Stimulated activated memory B cell treated with anti-CD40 and anti-IgM and Interleukin-4, amounts not matched to agents 10 μg/mL and 1 μg/mL and 100 μg/mL, for 72 hours (primary cell): ENCODE measurements at regions not wholly inside any gene's neighbourhood (a gene's known extent, or its start where the extent isn't known, plus 50 kb on each side); places are given as distances from the start of the nearest gene placed in this dataset.

Experiments used
- ATAC-seq: fragments of 150-1000 bp; cut with Tn5 transposase; 2 replicates; pipeline ENCODE4 v1.10.0; 2021
- H3K27ac Mint-ChIP-seq: one replicate; pipeline ENCODE4 v1.8.0; 2022; ENCODE audit warnings: mild to moderate bottlenecking, mixed read lengths
- H3K27me3 Mint-ChIP-seq: one replicate; pipeline ENCODE4 v1.8.0; 2022; ENCODE audit warnings: mixed read lengths
- H3K36me3 Mint-ChIP-seq: one replicate; pipeline ENCODE4 v1.8.0; 2022; ENCODE audit warnings: mixed read lengths
- H3K4me1 Mint-ChIP-seq: one replicate; pipeline ENCODE4 v1.8.0; 2022; ENCODE audit warnings: mixed read lengths
- H3K4me3 Mint-ChIP-seq: one replicate; pipeline ENCODE4 v1.8.0; 2022; ENCODE audit warnings: mild to moderate bottlenecking, moderate library complexity, mixed read lengths
- H3K9me3 Mint-ChIP-seq: one replicate; pipeline ENCODE4 v1.8.0; 2022; ENCODE audit warnings: mixed read lengths

GRCh38 chr3:102225407-102226132, 209.2 kb upstream of the ZPLD1 start:
- peak overlapping the region; percentile 75 for H3K27ac Mint-ChIP-seq
- no peaks in the 10 kb centered on the region for H3K36me3 Mint-ChIP-seq
- no peak overlapping the region for H3K4me3 Mint-ChIP-seq
- no peaks in the 10 kb centered on the region for H3K9me3 Mint-ChIP-seq
- ATAC-seq, result peak; percentile 60
- H3K27me3 Mint-ChIP-seq, result no peaks in the 10 kb centered on the region
- H3K4me1 Mint-ChIP-seq, result peaks cover 47% of the 10 kb centered on the region

- H3K9me3 Mint-ChIP-seq, result no peaks in the 10 kb centered on the region
- H3K27me3 Mint-ChIP-seq, result no peaks in the 10 kb centered on the region
- peaks cover 47% of the 10 kb centered on the region for H3K4me1 Mint-ChIP-seq
- H3K4me3 Mint-ChIP-seq, result no peak overlapping the region
- H3K27ac Mint-ChIP-seq, result no peak overlapping the region
- no peak for ATAC-seq
- no peaks in the 10 kb centered on the region for H3K36me3 Mint-ChIP-seq
Measured at GRCh38 chr3:102226463-102226862, 208.4 kb upstream of the ZPLD1 start.

GRCh38 chr3:102229062-102229655, 205.7 kb upstream of the ZPLD1 start:
- Mint-ChIP-seq H3K4me1 (peaks cover 40% of the 10 kb centered on the region), H3K36me3 (no peaks in the 10 kb centered on the region), H3K27ac (no peak overlapping the region), H3K4me3 (no peak overlapping the region), H3K9me3 (no peaks in the 10 kb centered on the region), H3K27me3 (no peaks in the 10 kb centered on the region)
- ATAC-seq, result peak; percentile 57

- no peak overlapping the region for H3K4me3 Mint-ChIP-seq
- H3K27ac Mint-ChIP-seq, result no peak overlapping the region
- H3K27me3 Mint-ChIP-seq, result no peaks in the 10 kb centered on the region
- no peaks in the 10 kb centered on the region for H3K36me3 Mint-ChIP-seq
- no peak for ATAC-seq
- H3K9me3 Mint-ChIP-seq, result no peaks in the 10 kb centered on the region
- H3K4me1 Mint-ChIP-seq, result peaks cover 40% of the 10 kb centered on the region
Measured at GRCh38 chr3:102230057-102230456, 204.8 kb upstream of the ZPLD1 start.

- Mint-ChIP-seq H3K4me3 (peak overlapping the region; percentile 30), H3K27me3 (no peaks in the 10 kb centered on the region), H3K27ac (peak overlapping the region; percentile 43), H3K36me3 (no peaks in the 10 kb centered on the region), H3K4me1 (peaks cover 52% of the 10 kb centered on the region), H3K9me3 (no peaks in the 10 kb centered on the region)
- peak; percentile 99 for ATAC-seq
Measured at GRCh38 chr3:102233881-102234280, 200.9 kb upstream of the ZPLD1 start.

GRCh38 chr3:102235679-102236078, 199.1 kb upstream of the ZPLD1 start:
- H3K27ac Mint-ChIP-seq, result no peak overlapping the region
- peaks cover 7% of the 10 kb centered on the region for H3K27me3 Mint-ChIP-seq
- ATAC-seq, result no peak
- no peaks in the 10 kb centered on the region for H3K36me3 Mint-ChIP-seq
- peaks cover 41% of the 10 kb centered on the region for H3K4me1 Mint-ChIP-seq
- no peaks in the 10 kb centered on the region for H3K9me3 Mint-ChIP-seq
- no peak overlapping the region for H3K4me3 Mint-ChIP-seq

- H3K4me3 Mint-ChIP-seq, result no peak overlapping the region
- peaks cover 41% of the 10 kb centered on the region for H3K4me1 Mint-ChIP-seq
- no peaks in the 10 kb centered on the region for H3K36me3 Mint-ChIP-seq
- no peak for ATAC-seq
- peak overlapping the region; percentile 22 for H3K27ac Mint-ChIP-seq
- no peaks in the 10 kb centered on the region for H3K9me3 Mint-ChIP-seq
- H3K27me3 Mint-ChIP-seq, result peaks cover 9% of the 10 kb centered on the region
Measured at GRCh38 chr3:102237181-102237580, 197.6 kb upstream of the ZPLD1 start.

GRCh38 chr3:102237838-102238237, 197.0 kb upstream of the ZPLD1 start:
- H3K36me3 Mint-ChIP-seq, result no peaks in the 10 kb centered on the region
- H3K4me1 Mint-ChIP-seq, result peaks cover 38% of the 10 kb centered on the region
- no peaks in the 10 kb centered on the region for H3K9me3 Mint-ChIP-seq
- no peak overlapping the region for H3K4me3 Mint-ChIP-seq
- no peak for ATAC-seq
- H3K27me3 Mint-ChIP-seq, result peaks cover 9% of the 10 kb centered on the region
- H3K27ac Mint-ChIP-seq, result no peak overlapping the region

GRCh38 chr3:102238362-102238761, 196.5 kb upstream of the ZPLD1 start:
- Mint-ChIP-seq H3K4me1 (peaks cover 33% of the 10 kb centered on the region), H3K9me3 (no peaks in the 10 kb centered on the region), H3K27me3 (peaks cover 9% of the 10 kb centered on the region), H3K36me3 (no peaks in the 10 kb centered on the region), H3K27ac (no peak overlapping the region), H3K4me3 (no peak overlapping the region)
- no peak for ATAC-seq

- no peak for ATAC-seq
- H3K36me3 Mint-ChIP-seq, result no peaks in the 10 kb centered on the region
- no peaks in the 10 kb centered on the region for H3K9me3 Mint-ChIP-seq
- H3K4me1 Mint-ChIP-seq, result peaks cover 13% of the 10 kb centered on the region
- no peak overlapping the region for H3K4me3 Mint-ChIP-seq
- H3K27ac Mint-ChIP-seq, result no peak overlapping the region
- peaks cover 17% of the 10 kb centered on the region for H3K27me3 Mint-ChIP-seq
Measured at GRCh38 chr3:102240720-102241119, 194.1 kb upstream of the ZPLD1 start.

GRCh38 chr3:102248981-102249705, 185.7 kb upstream of the ZPLD1 start:
- no peaks in the 10 kb centered on the region for H3K9me3 Mint-ChIP-seq
- no peak overlapping the region for H3K27ac Mint-ChIP-seq
- no peak overlapping the region for H3K4me3 Mint-ChIP-seq
- no peaks in the 10 kb centered on the region for H3K36me3 Mint-ChIP-seq
- no peak for ATAC-seq
- H3K27me3 Mint-ChIP-seq, result peaks cover 2% of the 10 kb centered on the region
- H3K4me1 Mint-ChIP-seq, result no peaks in the 10 kb centered on the region

- peaks cover 17% of the 10 kb centered on the region for H3K4me1 Mint-ChIP-seq
- no peaks in the 10 kb centered on the region for H3K9me3 Mint-ChIP-seq
- H3K27me3 Mint-ChIP-seq, result no peaks in the 10 kb centered on the region
- H3K27ac Mint-ChIP-seq, result no peak overlapping the region
- no peak for ATAC-seq
- H3K4me3 Mint-ChIP-seq, result no peak overlapping the region
- H3K36me3 Mint-ChIP-seq, result no peaks in the 10 kb centered on the region
Measured at GRCh38 chr3:102255736-102256135, 179.1 kb upstream of the ZPLD1 start.

GRCh38 chr3:102258666-102259227, 176.1 kb upstream of the ZPLD1 start:
- Mint-ChIP-seq H3K9me3 (no peaks in the 10 kb centered on the region), H3K27ac (no peak overlapping the region), H3K4me1 (peaks cover 17% of the 10 kb centered on the region), H3K4me3 (no peak overlapping the region), H3K27me3 (no peaks in the 10 kb centered on the region), H3K36me3 (no peaks in the 10 kb centered on the region)
- peak; percentile 56 for ATAC-seq

GRCh38 chr3:102259663-102260062, 175.2 kb upstream of the ZPLD1 start:
- H3K36me3 Mint-ChIP-seq, result no peaks in the 10 kb centered on the region
- no peak overlapping the region for H3K27ac Mint-ChIP-seq
- H3K9me3 Mint-ChIP-seq, result no peaks in the 10 kb centered on the region
- no peak for ATAC-seq
- no peaks in the 10 kb centered on the region for H3K27me3 Mint-ChIP-seq
- peaks cover 17% of the 10 kb centered on the region for H3K4me1 Mint-ChIP-seq
- no peak overlapping the region for H3K4me3 Mint-ChIP-seq

- Mint-ChIP-seq H3K36me3 (no peaks in the 10 kb centered on the region), H3K4me3 (no peak overlapping the region), H3K4me1 (no peaks in the 10 kb centered on the region), H3K27ac (no peak overlapping the region), H3K9me3 (no peaks in the 10 kb centered on the region), H3K27me3 (no peaks in the 10 kb centered on the region)
- ATAC-seq, result no peak
Measured at GRCh38 chr3:102265720-102266119, 169.1 kb upstream of the ZPLD1 start.
